Progenitor cell of endocrine pancreas (in vitro differentiated cells): ENCODE measurements at regions not wholly inside any gene's neighbourhood (a gene's known extent, or its start where the extent isn't known, plus 50 kb on each side); places are given as distances from the start of the nearest gene placed in this dataset.
"Not testable (repeated sequence)": the region's sequence is repeated elsewhere in the genome, so short reads cannot be mapped to it uniquely, and the experiment has no call there.

Experiments used
- DNase-seq: peaks from one replicate; pipeline ENCODE4 v3.0.0; 2021; ENCODE audit warnings: low spot score; ENCODE audit not compliant: unreplicated experiment
- H3K27ac Mint-ChIP-seq: 2 replicates; pipeline ENCODE4 v1.8.0; 2021; ENCODE audit warnings: mild to moderate bottlenecking, moderate library complexity, mixed read lengths
- H3K27me3 Mint-ChIP-seq: 2 replicates; pipeline ENCODE4 v1.8.0; 2021; ENCODE audit warnings: mixed read lengths
- H3K36me3 Mint-ChIP-seq: 2 replicates; pipeline ENCODE4 v1.8.0; 2022; ENCODE audit warnings: mixed read lengths; ENCODE audit not compliant: insufficient read depth
- H3K4me1 Mint-ChIP-seq: 2 replicates; pipeline ENCODE4 v1.8.0; 2021; ENCODE audit warnings: low read depth, mixed read lengths
- H3K4me3 Mint-ChIP-seq: 2 replicates; pipeline ENCODE4 v1.8.0; 2021; ENCODE audit warnings: low read depth, mild to moderate bottlenecking, moderate library complexity, mixed read lengths
- H3K9me3 Mint-ChIP-seq: 2 replicates; pipeline ENCODE4 v1.8.0; 2021; ENCODE audit warnings: low read depth, mixed read lengths
- TF ChIP-seq, protein P1 (sequence below): fragments of 200-600 bp; sonication (generic); IDR thresholded peaks from one replicate; pipeline ENCODE4 v1.5.0; 2021; ENCODE audit warnings: antibody characterized with exemption, mild to moderate bottlenecking; ENCODE audit not compliant: unreplicated experiment

DNA sequence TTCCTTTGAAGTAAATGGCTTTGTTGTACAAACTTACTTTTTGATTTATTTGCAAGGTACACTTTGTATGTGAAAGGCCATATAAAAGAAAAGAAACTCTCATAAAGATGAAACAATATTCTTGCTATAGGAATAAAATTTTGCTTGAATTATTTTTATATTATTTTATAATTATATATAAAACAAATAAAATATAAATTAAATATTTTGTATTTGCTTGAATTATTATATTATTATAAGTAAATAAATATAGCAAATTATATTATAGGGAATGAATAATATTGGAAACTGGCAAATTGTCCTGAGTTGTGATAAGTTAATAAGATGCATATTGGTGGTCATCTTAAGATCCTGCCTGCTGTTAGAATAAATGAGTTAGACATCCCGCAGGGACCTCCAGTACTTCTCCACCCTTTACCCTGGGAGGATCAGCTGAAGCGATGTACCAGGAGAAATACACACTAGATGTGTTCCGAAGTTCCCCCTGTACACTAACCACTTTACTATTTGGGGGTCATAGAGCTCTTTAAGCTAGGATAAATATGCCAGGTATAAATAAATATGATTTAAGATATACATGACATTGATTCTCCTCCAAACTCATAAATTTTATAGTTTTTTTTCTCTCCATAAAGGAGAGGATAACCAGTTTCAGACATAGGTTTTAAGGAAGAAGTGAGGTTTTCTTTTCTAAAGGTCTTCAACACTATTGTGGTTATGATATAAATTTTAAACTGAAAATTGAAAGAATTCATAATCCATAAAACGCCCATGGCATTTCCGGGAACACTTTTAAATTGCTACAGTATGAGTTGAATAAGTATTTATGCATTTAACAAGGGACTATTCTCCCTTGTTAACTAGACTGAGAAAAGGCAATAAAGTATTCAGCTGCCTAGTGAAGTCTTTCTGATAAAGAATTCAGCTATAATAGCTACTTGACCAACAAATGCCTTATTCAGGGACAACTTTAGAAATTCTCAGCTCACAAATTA, 486.3 kb upstream of the MARCKS start:
- peaks cover 9% of the 10 kb centered on the region for H3K4me1 Mint-ChIP-seq
- H3K9me3 Mint-ChIP-seq = no peaks in the 10 kb centered on the region
- H3K4me3 Mint-ChIP-seq = no peak overlapping the region
- DNase-seq = no peak
- no peak overlapping the region for H3K27ac Mint-ChIP-seq
- TF ChIP-seq, protein P1, sequence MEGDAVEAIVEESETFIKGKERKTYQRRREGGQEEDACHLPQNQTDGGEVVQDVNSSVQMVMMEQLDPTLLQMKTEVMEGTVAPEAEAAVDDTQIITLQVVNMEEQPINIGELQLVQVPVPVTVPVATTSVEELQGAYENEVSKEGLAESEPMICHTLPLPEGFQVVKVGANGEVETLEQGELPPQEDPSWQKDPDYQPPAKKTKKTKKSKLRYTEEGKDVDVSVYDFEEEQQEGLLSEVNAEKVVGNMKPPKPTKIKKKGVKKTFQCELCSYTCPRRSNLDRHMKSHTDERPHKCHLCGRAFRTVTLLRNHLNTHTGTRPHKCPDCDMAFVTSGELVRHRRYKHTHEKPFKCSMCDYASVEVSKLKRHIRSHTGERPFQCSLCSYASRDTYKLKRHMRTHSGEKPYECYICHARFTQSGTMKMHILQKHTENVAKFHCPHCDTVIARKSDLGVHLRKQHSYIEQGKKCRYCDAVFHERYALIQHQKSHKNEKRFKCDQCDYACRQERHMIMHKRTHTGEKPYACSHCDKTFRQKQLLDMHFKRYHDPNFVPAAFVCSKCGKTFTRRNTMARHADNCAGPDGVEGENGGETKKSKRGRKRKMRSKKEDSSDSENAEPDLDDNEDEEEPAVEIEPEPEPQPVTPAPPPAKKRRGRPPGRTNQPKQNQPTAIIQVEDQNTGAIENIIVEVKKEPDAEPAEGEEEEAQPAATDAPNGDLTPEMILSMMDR = no peak
- H3K27me3 Mint-ChIP-seq = no peaks in the 10 kb centered on the region
- no peaks in the 10 kb centered on the region for H3K36me3 Mint-ChIP-seq

DNA sequence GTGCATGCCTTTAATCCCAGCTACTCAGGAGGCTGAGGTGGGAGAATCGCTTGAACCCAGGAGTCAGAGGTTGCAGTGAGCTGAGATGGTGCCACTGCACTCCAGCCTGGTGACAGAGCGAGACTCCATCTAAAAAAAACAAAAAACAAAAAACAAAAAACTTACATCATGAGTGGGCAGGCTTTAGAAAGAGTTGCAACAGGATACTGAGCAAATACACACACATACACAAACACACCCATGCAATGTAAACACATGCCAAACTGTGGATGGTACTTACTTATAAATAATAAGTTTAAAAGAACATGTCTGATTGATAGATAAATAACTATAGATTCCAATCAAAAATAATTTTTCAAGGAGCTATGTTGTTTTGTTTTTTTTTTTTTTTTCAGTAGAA, 481.7 kb upstream of the MARCKS start:
- not testable (repeated sequence) for H3K4me3 Mint-ChIP-seq, DNase-seq, H3K9me3 Mint-ChIP-seq, H3K27ac Mint-ChIP-seq, H3K36me3 Mint-ChIP-seq, H3K27me3 Mint-ChIP-seq
- peaks cover 11% of the 10 kb centered on the region for H3K4me1 Mint-ChIP-seq

DNA sequence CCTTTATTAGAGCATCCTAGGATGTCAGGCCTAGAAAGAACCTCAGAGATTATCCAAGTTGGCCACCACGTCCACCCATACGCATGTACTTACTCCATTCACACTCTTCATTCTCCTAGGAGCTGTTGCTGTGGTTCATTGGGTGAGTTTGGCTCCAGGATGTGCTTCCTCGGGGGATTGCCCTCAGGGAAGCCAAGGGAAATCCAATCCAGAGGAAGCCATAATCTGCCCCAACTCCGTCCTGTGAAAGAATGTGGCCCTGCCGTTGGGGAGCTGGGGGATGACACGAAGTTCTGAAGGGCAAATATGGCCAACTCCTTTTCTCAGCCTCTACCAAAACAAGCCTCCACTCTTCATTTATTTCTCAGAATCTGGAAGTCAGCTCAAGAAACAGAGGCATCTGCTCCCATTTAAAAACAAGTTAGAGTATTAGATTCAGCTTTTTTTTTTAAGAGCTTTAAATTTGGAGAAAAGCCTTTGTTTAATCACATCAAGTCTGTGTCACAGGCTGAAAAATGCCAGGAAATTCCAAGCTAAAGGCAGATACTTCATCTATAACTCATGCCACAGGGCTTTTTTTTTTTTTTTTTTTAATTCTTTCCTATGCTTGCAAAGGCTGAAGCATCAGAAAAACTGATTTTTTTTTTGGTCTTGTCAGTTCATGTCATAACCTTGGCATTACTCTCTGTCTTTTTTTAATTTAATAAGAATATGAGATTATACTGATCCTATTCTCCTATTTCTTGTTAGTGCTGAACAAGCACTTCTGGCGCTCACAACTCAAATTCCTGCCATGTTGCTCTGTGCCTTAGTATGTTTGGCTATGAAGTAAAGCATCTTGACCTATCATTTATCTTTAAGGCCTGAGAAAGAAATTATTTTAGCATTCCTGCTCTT, 480.9 kb upstream of the MARCKS start:
- DNase-seq = no peak
- H3K4me1 Mint-ChIP-seq = peaks cover 11% of the 10 kb centered on the region
- H3K36me3 Mint-ChIP-seq = no peaks in the 10 kb centered on the region
- H3K27ac Mint-ChIP-seq = no peak overlapping the region
- TF ChIP-seq, protein P1 = no peak
- H3K4me3 Mint-ChIP-seq = no peak overlapping the region
- no peaks in the 10 kb centered on the region for H3K9me3 Mint-ChIP-seq
- H3K27me3 Mint-ChIP-seq = no peaks in the 10 kb centered on the region

DNA sequence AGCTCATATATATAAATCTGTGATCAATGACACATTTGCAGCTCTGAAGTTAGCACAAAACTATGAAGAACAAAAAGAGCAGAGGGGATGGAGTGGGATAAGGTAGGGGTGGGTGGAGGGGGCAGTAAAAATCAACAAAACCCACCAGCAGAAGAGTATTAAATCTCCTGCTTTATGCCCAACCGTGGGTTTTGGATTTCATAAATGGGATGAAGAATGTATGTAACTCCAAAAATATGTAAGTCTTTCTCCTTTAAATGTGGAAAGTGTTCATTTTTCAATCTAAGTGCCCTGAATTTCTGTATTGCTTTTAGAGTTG, 480.3 kb upstream of the MARCKS start:
- Mint-ChIP-seq H3K27ac (no peak overlapping the region), H3K4me3 (no peak overlapping the region), H3K9me3 (no peaks in the 10 kb centered on the region), H3K36me3 (no peaks in the 10 kb centered on the region), H3K4me1 (peaks cover 8% of the 10 kb centered on the region), H3K27me3 (no peaks in the 10 kb centered on the region)
- no peak for DNase-seq
- TF ChIP-seq, protein P1 = no peak

DNA sequence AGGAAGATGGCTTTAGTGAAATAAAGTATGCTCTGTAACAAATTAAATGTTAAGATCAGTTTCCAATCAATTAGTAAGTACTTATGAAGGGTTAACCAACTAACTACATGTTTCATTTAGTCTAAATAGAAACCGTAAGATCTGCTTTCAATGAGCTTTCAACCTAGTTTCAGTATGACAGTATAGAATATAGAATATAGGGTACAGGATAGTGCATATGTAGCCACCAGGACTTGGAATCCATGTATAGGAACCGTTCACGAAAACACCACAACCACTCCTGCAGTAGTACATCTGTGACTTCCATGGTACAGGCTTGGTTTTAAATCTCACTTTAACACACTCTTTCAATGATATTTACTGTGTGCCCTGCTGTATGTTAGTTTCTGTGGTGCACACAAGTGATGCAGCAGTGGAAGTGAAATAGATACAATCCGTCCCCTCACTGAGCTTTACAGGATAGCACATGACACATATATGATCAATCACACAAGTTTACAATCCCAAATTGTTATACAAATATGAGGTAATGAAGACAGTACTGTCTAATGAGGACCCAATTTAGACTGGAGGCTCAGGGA, 479.7 kb upstream of the MARCKS start:
- Mint-ChIP-seq H3K4me3 (no peak overlapping the region), H3K27me3 (no peaks in the 10 kb centered on the region), H3K9me3 (no peaks in the 10 kb centered on the region), H3K36me3 (no peaks in the 10 kb centered on the region), H3K27ac (no peak overlapping the region), H3K4me1 (peaks cover 5% of the 10 kb centered on the region)
- TF ChIP-seq, protein P1 = no peak
- DNase-seq = no peak
